CD4-positive, alpha-beta T cell treated with Interleukin-15 for 1 hour (primary cell): ENCODE measurements at regions not wholly inside any gene's neighbourhood (a gene's known extent, or its start where the extent isn't known, plus 50 kb on each side); places are given as distances from the start of the nearest gene placed in this dataset.
"Not testable (repeated sequence)": the region's sequence is repeated elsewhere in the genome, so short reads cannot be mapped to it uniquely, and the experiment has no call there.

Experiments used
- DNase-seq: peaks from one replicate; pipeline ENCODE4 v3.0.0-alpha.2; 2020

DNA sequence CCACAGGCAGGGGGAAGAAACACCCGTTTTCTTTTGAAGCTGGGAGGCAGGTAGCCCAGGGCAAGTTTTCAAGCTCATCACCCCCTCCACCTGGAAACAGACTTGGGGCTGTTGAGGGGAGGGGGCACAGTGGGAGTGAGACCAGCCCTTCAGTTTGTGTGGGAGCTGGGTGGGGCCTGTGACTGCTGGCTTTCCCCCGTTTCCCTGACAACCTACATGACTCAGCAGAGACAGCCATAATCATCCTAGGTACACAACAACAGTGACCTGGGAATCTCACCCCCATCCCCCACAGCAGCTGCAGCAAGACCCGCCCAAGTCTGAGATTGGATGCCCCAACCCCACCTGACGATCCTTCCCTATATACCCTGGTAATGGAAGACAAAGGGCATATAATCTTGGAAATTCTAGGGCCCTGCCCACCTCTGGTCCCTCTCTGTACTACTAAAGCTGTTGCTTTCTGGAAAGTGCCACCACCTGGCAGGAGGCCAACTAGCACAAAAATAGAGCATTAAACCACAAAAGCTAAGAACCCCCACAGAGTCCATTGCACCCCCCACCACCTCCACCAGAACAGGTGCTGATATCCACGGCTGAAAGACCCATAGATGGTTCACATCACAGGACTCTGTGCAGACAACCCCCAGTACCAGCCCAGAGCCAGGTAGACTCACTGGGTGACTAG lies 422.2 kb upstream of the SGO1 start:
- no peak for DNase-seq

GRCh38 chr3:20604659-20605058 lies 418.7 kb upstream of the SGO1 start:
- DNase-seq: no peak

DNA sequence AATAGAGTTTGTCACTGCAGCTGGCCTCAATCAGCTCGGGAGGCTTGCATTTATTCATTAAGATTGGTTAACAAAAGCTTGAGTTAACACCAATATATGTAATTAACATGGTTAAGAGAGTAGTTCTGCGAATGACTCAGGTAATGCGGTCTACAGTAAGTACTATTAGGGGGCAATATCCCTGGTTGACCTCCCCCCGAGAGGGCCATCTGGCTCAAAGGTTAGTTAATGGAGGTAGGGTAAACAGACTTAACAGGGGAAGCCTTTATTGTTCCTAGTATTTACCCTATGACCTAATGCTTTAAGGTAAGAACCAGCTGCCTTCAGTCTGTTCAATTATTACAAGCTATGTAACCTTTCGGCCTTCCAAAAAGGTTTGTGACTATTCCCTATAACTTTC lies 403.3 kb upstream of the SGO1 start:
- no peak for DNase-seq

DNA sequence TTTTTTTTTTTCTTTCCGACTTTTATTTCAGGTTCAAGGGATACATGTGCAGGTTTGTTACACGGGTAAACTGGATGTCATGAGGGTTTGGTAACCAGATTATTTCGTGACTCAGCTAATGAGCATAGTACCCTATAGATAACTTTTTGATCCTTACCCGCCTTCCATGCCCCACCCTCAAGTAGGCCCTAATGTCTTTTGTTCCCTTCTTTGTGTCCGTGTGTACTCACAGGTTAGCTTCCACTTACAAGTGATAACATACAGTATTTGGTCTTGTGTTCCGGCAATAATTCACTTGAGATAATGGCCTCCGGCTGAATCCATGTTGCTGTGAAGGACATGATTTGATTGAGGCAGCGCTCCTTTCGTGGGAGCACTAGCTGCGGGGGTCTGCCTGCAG lies 402.8 kb upstream of the SGO1 start:
- DNase-seq: no peak

DNA sequence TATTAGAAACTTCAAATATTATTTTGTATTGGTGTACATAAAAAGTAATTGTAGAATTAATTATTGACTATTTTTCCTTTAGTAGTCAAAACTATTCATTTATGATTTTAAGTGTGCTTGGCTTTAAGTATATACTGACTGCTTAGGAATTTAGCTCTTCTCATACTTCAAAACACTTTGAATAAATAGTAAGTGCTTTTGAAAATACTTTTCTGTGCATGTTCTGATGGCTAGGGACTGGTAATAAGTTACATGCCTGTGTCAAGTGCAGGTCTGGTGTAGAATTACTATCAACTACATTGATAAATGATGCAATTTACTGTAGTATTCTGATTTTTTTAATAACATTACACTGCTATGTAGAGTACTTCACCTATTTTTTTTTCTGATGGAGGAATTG lies 397.6 kb upstream of the SGO1 start:
- DNase-seq: no peak

- DNase-seq: no peak
These were observed 390.2 kb upstream of the SGO1 start for GRCh38 chr3:20576228-20576627.

DNA sequence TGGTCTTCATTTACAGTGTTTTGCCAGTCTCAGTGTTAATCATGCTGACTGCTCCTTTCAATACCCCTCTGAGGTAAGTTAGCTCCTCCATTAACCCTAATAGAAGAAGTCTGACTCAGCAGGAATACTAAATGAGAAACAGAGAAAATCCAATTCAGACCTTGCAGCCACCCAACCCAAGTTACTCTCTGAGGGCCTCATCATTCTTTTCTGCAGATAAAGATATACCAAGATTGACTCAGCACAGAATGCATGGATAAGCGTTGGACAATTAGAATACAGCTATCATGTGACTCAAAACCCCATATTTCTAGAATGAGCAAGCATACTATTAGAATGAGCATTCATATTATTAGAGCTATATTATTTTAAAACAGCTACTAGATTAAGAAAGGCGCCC lies 389.1 kb upstream of the SGO1 start:
- DNase-seq: no peak

DNA sequence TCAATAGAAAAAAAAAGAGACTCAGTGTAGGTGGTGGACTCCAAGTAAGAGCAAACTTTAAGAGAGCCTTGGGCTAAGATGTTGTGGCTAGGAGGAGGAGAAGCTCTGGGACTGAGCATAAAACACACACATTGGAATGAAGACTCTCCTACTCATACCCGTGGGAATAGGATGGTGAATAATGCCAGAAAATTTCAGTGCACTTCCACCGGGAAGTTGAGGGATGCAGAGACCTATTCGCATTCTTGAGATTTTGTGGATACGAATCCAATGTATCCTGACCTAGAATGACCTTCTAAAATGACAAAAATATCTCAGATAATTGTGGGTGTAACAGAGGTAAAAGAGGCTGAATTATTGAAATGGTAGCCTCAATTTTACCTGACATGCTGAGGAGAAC lies 388.7 kb upstream of the SGO1 start:
- no peak for DNase-seq

GRCh38 chr3:20573175-20573574 lies 387.2 kb upstream of the SGO1 start:
- DNase-seq: no peak

GRCh38 chr3:20572473-20572872 lies 386.5 kb upstream of the SGO1 start:
- no peak for DNase-seq

DNA sequence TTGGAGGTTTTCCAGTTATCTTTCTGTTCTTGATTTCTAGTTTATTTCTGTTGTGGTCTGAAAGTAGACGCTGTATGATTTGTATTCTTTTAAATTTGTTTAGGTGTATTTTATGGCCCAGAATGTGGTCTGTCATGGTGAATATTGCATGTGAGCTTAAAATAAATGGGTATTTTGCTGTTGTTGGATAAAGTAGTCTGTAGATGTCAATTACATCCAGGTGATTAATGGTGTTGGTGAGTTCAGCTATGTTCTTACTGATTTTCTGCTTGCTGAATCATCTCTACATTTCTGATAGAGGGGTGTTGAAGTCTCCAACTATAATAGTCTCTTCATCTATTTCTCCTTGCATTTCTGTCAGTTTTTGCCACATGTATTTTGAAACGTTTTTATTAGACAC lies 383.3 kb upstream of the SGO1 start:
- no peak for DNase-seq

DNA sequence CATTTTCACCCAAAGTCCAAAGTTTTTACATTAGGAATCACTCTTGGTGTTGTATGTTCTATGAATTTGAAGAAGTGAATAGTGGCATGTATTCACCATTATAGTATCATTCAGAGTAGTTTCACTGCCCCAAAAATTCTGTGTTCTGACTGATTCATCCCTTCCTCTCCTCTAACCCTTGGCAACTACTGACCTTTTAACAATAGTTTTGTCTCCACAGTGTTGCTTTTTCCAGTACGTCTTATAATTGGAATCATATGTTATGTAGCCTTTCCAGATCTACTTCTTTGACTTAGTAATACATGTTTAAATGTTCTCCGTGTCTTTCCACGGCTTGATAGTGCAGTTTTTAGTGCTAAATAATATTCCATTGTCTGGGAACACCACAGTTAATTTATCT lies 379.0 kb upstream of the SGO1 start:
- DNase-seq: no peak

DNA sequence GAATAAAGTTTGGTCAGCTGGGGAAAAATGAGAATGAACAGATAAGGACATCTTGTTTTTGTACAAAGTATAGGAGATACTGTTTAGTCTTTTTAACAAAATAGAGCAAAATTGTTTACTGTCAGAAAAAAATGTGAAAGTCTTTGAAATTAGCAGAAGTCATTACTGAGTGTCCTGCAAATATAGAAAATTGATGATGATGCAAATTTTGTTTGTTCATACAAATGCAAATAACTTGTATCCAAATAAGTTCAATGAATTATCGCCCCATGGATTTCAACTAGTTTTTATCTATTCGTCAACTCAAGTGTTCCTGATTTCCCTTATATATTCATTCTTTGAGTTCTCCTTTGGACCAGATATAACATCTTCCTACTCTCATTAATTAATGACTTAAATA lies 378.0 kb upstream of the SGO1 start:
- DNase-seq: no peak

- DNase-seq: no peak
These were observed 377.2 kb upstream of the SGO1 start for GRCh38 chr3:20563251-20563650.

DNA sequence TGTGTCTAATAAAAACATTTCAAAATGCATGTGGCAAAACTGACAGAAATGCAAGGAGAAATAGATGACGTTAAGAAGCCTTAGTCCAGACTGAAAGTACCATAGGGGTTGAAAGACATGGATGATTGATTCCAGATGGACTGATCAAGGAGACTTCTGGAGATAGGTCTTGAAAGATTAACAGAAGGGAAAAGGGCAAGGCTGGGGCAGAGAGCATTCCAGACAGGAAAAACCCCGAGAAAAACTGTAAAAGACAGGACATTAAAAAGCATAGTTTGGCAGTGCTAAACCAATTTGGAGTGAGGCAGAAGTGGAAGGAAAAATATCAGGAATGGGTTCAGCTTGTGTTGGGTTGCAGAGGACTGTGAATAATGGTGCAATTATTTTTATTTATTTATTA lies 375.2 kb upstream of the SGO1 start:
- DNase-seq: no peak

DNA sequence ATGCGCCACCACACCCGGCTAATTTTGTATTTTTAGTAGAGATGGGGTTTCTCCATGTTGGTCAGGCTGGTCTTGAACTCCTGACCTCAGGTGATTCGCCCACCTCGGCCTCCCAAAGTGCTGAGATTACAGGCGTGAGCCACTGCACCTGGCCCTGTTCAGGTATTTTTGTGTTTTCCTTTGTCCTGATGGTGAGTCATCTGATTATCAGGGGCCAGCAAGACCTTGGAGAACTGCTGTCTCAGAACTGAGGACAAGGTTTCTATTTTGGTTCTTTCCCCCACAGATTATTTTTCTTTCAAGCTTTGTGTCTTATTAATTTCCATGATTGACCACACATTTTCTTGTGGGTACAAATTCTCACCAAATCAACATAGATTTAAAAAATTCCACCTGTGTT lies 374.4 kb upstream of the SGO1 start:
- not testable (repeated sequence) for DNase-seq

DNA sequence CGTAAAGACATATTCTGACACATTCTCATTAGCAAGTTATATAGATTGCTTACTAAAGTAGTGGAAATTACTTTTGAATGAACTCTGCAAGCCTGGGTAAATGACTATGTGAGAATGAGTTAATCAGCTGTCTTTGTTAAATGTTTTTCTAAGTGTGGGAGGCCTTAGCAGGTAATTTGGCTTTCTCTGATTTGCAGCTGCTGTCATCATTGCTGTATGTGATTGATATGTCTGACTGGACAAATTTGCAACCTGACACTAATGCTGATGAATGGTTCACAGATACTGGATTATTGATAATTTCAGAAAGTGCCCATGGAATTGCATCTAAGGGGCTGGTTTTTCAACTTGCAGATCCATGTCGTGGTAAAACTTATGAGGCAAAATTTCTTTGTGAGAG lies 372.2 kb upstream of the SGO1 start:
- no peak for DNase-seq

GRCh38 chr3:20556661-20557060 lies 370.7 kb upstream of the SGO1 start:
- no peak for DNase-seq

DNA sequence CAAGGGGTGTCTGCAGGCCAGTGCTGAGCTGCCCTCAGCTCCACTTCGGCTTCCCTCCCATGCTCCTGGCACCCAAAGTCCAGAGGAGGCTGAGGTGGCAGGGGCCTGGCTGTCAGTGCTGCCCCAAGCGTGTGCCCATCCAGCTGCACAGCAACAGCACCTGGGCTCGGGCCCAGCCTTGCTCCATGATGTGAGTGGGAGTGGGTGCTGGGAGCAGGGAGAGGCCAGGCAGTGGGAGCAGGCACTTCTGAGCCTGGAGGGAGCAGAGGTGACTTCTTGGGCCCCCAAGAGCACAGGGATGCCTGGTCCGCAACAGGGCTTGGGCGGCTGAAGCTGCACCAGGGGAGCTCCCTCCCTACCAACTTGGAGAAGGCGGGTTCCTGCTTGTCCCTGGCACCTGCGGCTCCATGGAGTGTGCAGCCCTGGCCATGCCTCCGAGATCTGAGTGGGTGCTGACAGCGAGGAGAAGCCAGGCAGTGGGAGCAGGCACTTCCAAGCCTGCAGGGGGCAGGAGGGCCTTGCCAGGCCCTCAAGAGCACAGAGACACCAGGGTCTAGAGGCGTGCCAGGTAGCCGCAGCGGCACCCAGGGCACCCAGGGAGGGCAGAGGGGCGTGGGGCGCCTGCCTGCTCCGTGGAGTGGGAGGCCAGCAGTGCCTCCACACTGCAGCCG lies 366.7 kb upstream of the SGO1 start:
- DNase-seq: no peak

DNA sequence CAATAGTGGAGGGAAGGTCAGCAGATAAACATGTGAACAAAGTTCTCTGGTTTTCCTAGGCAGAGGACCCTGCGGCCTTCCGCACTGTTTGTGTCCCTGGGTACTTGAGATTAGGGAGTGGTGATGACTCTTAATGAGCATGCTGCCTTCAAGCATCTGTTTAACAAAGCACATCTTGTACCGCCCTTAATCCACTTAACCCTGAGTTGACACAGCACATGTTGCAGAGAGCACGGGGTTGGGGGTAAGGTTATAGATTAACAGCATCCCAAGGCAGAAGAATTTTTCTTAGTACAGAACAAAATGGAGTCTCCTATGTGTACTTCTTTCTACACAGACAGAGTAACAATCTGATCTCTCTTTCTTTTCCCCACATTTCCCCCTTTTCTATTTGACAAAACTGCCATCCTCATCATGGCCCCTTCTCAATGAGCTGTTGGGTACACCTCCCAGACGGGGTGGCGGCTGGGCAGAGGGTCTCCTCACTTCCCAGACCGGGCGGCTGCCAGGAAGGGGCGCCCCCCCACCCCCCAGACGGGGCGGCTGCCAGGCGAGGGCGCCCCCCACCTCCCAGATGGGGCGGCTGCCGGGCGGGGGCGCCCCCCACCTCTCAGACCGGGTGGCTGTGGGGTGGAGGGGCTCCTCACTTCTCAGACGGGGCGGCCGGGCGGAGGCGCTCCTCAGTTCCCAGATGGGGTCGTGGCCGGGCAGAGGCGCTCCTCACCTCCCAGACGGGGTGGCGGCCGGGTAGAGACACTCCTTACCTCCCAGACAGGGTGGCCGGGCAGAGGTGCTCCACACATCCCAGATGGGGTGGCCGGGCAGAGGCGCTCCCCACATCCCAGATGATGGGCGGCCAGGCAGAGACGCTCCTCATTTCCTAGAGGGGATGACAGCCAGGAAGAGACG lies 361.6 kb upstream of the SGO1 start:
- DNase-seq: not testable (repeated sequence)

- no peak for DNase-seq
These were observed 360.6 kb upstream of the SGO1 start for GRCh38 chr3:20546636-20547035.

DNA sequence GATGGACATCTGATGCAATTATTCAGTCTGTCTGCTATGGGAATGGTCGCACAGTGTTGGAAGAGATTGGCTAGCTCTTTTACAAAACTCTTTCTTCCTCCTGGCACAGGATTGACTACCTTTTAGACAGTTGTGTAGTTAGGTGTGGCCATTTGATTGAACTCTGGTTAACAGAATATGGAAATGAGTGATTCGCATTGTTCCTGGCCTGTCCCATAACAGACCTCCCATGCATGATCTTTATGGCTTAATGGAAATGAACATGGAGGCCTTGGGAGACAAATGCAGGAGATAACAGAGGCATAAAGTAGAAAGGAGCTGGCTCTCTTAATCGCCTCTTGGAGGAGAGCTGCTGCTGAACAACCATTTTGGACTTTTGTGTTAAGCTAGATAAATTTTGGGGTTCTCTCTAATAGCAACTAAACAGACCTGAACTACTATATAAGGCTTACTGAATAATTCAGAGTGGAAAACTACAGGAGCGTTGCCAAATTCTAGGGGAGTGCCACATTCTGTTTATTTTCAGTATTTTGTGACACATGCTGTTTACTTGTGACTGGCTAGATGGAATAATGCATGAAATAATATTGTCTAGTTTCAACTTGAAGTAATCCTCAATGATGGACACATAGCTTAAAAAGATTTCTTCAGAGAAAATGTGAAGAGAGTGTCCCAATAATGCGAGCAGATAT lies 357.7 kb upstream of the SGO1 start:
- DNase-seq: no peak

DNA sequence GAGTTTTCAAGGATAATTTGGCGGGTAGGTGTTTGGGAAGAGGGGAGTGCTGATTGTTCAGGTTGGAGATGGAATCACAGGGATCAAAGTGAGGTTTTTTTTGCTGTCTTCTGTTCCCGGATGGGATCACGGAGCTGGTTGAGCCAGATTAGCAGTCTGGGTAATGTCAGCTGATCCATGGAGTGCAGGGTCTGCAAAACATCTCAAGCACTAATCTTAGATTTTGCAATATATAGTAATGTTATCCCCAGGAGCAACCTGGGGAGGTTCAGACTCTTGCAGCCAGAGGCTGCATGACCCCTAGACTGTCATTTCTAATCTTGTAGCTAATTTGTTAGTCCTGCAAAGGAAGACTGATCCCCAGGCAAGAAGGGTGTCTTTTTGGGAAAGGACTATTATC lies 354.1 kb upstream of the SGO1 start:
- no peak for DNase-seq
